ENCODE measurements at regions not wholly inside any gene's neighbourhood (a gene's known extent, or its start where the extent isn't known, plus 50 kb on each side); places are given as distances from the start of the nearest gene placed in this dataset.
"Not testable (repeated sequence)": the region's sequence is repeated elsewhere in the genome, so short reads cannot be mapped to it uniquely, and the experiment has no call there.

DNA sequence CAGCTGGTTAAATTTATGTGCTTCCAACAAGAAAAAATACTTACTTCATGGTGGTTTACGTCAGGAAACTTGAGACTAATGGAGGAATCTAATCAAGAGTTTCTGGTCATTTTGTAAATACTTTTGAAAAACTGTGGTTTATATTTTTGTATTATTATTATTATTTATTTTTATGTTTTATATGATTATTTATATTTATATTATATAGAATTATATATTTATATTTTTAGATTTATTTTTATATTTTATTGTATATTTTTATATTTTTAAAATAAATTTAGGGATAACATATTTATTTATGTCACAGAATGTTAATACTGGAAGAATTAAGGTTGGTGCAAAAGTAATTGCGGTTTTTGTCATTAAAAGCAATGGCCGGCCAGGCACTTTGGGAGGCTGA is 474.5 kb upstream of the DDX18 start:
- intact Hi-C loops (cut with DNase I): no loop called here
- no peak for DNase-seq

DNA sequence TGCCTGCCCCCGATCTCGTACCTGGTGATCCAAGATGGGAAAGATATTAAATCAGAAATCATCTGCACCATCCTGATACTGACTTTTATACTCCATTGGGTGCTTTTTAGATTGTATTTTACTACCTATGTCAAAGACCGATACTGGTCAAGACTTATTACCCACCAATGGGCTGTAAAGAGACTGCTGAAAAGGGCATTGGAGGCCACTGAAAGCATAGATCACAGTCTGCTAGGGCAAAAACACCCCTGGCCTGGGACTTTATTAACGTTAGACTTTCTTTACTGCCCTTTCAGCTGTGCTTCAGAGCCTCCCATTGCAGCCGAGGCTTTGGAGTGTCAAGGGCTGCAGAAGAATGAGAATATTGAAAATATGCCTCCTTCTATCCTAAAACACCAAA is 472.8 kb upstream of the DDX18 start:
- DNase-seq: no peak
- intact Hi-C loops (cut with DNase I): no loop called here

DNA sequence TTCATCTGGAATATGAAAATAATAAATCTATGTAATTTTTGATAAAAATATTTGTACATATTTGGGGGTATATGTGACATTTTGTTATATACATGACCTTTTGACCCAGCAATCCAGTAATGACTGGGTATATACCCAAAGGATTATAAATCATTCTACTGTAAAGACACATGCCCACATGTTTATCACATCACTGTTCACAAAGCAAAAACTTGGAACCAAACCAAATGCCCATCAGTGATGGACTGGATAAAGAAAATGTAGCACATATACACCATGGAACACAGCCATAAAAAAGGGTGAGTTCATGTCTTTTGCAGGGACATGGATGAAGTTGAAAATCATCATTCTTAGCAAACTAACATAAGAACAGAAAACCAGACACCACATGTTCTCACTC is 472.1 kb upstream of the DDX18 start:
- intact Hi-C loops (cut with DNase I): no loop called here
- DNase-seq: no peak

DNA sequence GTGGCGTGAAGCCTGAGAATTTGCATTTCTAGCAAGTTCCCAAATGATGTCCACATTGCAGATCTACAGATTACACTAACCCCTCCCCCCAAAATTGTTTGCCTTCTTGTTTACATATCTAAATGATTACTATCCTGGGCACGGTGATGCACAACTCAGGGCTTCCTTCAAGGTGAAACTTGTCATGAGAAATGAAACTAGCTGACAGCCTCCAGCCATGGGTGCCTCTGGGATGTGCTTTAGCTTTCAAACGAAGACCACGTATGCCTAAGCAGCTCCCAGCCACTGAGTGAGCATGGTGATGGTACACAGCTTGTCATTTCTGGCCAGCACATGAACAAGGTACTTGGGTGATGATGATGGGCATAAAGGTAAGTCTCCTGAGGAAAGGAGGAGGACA is 464.8 kb upstream of the DDX18 start:
- no peak for DNase-seq
- intact Hi-C loops (cut with DNase I): no loop called here

DNA sequence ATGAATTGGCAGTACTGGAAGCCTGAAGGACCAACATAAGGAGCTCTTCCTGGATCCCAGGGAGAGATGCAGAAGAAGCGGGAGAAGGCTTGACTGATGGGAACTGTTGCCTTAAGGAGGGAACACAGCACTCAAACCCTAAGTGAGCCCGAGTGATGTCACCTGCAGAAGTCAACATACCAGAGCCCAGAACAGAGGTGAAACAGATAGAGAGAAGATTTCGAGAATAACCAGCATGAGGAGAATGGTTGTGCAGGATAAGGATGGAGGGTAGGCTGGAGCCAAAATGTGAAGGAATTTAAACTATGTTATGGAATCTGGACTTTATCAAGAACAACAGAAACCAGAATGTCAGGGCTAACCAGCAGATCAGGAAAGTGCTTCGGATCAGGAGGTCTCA is 463.1 kb upstream of the DDX18 start:
- DNase-seq: no peak
- intact Hi-C loops (cut with DNase I): no loop called here

DNA sequence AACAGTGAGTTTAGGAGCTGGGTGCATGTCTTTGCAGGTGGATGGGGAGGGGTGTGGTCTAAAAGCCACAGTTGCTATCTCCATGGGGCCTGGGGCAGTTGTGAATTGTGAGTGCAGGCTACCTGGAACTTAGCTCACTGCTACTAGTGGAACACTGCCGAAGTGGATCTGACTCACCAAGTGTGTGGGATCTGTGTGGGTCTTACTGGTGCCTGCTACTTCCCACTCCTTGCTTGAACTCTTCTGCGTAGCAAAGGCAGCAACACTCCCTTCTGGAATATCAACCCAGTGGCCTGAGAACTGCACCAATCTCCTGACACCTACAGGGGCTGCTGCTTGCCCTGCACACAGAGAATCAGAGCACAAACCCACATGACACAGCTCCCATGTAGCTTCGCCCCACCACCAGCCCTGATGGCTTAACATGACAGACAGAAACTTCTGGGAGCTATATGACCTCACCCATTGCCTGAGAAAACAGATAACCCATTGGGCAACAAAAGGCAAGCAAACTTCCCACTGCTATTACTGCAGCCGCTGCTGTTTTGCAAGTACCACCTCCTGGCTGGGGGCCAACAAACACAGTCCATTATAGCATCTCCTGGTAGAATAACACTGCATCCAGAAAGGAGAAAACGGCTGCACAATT is 455.1 kb upstream of the DDX18 start:
- intact Hi-C loops (cut with DNase I): no loop called here
- no peak for DNase-seq

DNA sequence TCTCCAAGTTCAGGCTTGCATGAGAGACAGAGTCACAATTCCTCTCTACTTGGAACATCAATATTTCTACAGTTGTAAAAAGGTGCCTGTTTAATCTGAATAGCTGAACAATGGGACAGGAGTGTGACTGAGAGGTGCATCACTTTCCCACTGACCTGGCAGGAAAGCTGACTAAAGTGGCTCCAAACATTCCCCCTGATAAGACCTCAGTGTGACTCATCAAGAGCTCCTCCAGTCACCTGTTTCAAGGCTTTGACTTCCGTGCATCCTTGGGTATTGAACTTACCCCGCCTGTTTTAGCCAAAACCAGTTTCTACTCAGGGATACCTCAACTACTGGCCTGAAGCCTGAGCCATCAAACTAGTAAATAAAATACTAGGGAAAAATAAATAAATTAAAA is 453.9 kb upstream of the DDX18 start:
- no peak for DNase-seq
- intact Hi-C loops (cut with DNase I): no loop called here

DNA sequence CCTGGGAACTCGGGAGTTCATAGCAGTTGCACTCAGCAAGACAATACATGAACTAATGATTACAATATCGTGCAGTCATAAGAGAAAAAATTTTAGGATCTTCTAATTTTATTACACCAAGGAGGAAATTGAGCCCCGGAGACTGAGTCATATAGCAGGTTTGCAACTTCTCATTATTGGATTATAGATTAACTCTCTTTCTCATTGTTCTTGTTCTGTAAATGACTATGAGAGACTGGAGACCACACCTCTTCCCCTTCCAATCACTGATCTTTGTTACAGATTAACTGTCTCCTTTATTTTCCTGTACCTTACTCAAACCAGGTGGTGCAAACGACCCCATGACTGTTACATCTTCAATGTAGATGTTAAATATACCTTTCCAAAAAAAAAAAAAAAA is 435.8 kb upstream of the DDX18 start:
- DNase-seq: no peak
- intact Hi-C loops (cut with DNase I): no loop called here

DNA sequence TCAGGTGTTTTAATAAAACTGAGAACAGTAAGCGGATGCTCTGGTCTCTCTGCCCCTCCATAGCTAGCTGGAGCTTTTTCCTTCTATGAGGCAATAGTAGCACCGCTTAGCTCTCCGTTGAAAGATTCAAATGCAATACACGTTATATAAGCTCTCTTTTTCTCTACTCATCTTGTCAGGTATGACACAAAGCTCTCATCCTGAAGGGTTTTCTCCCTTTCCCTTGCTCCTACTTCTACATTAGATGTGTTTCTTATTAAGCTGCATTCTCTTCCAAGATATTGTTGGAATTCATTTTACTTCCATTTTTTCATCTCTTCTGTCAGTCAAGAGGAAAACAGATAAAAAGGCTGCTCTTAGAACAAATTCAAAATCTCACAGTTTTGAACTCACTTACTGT is 434.6 kb upstream of the DDX18 start:
- DNase-seq: no peak
- intact Hi-C loops (cut with DNase I): no loop called here

DNA sequence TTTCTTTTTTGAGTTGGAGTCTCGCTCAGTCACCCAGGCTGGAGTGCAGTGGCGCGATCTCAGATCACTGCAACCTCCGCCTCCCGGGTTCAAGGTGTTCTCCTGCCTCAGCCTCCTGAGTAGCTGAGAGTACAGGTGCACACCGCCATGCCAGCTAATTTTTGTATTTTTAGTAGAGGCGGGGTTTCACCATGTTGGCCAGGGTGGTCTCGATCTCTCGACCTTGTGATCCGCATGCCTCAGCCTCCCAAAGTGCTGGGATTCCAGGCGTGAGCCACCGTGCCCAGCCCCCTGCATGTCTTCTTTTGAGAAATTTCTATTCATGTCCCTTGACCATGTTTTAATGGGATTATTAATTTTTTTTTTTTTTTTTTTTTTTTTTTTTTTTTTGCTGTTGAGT is 430.5 kb upstream of the DDX18 start:
- intact Hi-C loops (cut with DNase I): not testable (repeated sequence)
- peak in 1 of 10 donors; percentile 36 for DNase-seq

DNA sequence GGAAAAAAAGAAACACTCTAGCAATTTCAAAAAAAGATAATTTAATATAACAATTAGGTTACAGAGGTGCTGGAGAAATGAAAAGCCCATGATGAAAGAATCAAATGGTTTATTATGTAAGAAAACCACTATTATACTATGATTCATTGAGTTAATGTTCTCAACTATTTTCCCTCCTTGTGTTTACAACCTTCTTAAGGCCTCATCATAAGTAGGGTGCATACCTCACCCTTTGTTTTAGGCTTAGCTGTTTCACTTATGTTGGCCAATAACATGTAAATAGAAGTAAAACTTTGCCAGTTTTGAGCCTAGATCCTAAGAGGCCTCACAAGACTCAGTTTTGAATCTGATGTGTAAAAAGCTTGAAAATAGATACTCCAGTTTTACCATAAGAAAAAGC is 418.3 kb upstream of the DDX18 start:
- intact Hi-C loops (cut with DNase I): no loop called here
- no peak for DNase-seq

DNA sequence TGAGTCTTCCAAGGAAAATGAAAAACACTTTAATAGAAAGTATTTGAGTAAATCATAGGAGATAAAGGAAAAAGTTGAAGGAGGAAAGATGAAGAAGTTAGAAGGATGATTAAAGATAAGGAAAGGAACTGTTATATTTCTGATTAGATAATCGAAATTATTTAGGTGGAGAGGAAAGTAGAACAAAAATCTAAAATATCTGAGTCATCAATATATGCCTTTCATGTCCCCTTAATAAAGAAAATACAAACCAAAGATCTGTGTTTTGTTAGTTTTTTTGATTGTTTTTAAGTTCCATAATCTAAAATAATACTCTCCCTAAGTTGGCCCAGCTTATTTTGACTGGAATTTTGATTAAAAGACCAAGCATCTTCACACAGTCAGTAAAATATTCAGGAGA is 412.9 kb upstream of the DDX18 start:
- intact Hi-C loops (cut with DNase I): no loop called here
- no peak for DNase-seq

DNA sequence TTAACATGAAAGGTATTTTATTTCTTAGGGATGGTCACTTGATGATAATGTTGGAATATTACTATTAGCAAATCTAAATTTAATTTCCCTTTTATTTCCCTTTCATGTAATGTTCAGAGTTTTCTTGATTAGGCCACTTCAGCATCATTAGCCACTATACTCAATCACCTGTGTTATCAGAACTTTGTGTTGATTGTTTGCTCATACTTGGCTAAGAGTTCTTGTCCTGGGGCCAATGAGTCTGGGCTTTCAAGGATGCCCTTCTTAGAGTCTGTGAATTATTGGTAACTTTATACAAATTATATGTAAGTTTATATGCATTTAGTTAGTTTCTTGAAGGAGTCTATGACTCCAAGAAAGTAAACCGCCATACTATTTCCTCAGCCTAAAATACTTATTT is 408.0 kb upstream of the DDX18 start:
- no peak for DNase-seq
- intact Hi-C loops (cut with DNase I): no loop called here

DNA sequence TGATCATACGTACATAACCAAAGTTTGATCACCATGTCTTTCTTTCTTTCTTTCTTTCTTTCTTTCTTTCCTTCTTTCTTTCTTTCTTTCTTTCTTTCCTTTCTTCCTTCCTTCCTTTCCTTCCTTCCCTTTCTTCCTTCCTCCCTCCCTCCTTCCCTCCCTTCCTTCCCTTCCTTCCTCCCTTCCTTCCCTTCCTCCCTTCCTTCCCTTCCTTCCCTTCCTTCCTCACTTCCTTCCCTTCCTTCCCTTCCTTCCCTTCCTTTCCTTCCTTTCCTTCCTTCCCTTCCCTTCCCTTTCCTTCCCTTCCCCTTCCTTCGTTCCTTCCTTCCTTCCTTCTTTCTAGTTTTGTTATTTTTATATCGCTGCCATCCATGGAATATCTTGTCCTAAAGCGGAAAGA is 406.7 kb upstream of the DDX18 start:
- DNase-seq: no peak
- intact Hi-C loops (cut with DNase I): no loop called here

DNA sequence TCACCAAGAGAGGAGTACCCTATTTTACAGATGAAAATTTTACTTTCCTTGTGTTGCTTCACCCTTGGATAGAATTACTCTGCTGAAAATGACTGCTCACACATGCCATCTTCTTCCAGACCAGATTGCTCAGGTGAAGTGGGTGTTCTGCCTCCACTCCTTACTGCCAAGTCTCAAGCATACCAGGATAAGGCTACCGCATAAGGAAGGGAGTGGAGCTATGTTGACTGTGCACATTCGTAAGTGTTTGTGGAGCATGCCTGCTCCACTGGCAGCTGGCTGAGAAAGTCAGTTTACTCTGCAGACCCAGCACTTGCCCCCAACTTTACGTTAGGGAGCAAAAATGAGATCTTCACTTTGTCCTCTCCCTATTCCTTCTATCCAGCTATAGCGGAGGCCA is 405.0 kb upstream of the DDX18 start:
- intact Hi-C loops (cut with DNase I): no loop called here
- no peak for DNase-seq

DNA sequence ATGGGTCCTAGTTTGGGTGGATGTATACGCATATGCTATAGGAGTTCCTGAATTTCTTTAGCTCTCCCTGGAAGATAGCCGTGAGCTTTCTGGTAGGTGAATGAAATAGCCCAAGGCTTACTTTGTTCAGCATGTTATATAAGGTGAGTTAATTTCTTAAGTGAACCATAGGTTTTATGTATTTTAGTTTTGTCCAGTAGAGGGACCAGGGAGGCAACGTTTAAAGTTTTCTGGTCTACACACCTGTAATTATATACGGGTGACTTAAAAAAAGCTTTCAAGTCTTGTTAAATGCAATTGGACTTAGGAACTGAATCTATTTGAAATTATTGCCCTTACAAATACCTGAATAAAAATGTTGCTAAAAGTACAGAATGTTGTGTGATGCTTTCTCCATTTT is 402.5 kb upstream of the DDX18 start:
- intact Hi-C loops (cut with DNase I): no loop called here
- DNase-seq: no peak

DNA sequence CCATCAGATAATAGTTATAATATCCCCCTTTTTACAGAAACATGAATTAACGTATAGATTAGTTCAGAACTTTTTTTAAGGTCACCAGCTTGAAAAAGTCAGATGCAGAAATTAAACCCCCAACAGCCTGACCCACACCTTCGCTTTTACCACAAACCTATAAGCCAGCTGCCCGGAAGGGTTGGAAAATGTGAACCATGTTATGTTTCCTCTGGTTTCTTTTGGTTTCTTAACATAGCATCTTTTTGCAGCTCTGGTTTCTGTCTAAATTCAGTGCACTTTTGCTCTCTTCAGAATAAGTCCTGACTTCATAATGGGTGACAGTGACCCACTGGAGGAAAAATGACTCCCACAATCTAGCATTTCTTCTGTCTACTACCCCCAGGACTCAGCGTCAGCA is 381.7 kb upstream of the DDX18 start:
- DNase-seq: no peak
- intact Hi-C loops (cut with DNase I): no loop called here

DNA sequence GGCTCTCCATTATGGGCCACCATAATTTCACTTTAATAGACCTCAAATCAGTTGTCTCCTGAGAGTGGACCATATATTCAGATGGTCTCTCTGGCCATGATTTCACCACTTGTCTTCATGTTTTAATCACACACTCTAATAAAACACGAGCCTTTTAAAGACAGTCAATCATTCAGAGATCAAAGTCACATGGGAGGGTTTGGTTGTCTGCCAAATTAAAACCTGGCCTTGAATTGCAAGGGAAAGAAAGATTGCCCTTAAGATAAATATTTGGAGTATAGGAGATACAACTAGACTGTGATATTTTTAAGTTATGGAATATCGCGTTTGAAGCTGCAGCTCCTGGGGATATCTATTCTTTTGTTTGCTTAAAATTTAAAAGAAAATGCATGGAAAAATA is 377.8 kb upstream of the DDX18 start:
- no peak for DNase-seq
- intact Hi-C loops (cut with DNase I): no loop called here

DNA sequence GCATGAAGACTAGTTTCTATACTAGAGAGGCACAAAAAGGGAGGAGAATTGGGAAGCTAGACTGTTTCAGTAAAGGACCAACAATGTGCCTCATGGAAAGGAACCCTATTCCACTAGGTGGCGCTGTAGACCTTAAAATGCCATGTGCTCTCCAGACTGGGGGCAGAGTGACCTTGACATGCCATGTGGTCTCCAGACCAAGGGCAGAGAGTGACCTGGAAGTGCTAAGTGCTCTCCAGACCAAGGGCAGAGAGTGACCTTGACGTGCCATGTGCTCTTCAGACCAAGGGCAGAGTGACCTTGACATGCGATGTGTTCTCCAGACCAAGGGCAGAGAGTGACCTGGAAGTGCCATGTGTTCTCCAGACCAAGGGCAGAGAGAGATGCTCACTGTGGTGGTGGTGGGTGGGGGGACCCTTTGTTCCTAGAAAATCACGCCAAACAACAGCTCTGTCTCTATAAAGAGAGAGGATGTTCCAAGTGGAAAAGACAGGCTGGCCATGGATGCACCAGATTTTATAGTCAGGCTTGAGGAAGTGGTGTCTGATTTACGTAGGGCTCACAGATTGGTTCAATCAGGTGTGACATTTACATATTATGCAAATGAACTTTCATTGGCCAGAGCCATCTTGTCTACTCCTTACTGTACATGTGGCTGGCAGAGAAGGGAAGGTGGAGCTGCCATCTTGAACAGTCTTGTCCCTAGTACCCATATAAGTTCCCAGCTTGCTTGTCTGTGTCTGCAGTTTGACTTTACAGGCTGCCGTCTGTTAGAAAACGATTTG is 344.0 kb upstream of the DDX18 start:
- DNase-seq: peak in 3 of 10 donors; percentile 8 to 25 (median 14)
- intact Hi-C loops (cut with DNase I): loop anchor here (5.0 kb wide), 1 partner anchor 302 kb away; no protein-coding TSS in a partner anchor

DNA sequence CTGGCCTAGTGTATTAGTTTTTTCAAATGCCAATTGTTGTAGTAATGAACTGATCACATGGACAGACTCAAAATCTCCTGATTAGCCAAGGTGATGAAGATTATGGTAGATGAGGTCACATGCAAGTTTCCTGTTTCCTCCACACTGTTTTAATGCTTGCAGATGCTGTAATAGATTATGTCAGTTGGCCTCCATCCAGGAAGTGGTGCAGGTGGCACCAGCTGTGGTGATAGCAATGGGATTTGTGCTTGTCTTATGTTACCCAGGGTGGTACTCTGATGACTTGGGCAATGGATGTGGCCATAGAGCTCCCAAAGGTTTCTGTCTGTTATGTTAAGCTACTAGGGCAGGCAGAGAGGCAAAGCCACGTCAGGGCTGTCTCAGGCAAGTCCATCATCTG is 332.9 kb upstream of the DDX18 start:
- DNase-seq: no peak
- intact Hi-C loops (cut with DNase I): no loop called here

DNA sequence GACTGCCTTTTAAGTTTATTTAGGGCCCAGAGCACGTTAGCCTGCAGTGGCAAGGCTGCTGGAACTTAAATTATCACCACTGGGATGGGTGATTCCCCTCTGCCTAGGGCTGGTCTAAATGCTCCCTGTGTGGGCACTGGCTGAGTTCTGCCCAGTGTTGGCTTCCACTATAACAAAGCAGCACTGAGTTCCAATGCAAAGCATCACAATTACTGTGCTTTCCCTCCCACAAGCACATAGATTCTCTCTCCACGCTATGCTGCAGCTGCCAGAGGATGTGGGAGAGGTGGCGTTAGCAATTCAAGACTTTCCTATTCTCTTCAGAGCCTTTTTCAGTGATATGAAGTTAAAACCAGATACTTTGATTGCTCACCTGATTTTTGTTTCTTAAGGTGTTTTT is 328.9 kb upstream of the DDX18 start:
- DNase-seq: peak in 5 of 10 donors; percentile 13 to 85 (median 66)
- intact Hi-C loops (cut with DNase I): no loop called here

DNA sequence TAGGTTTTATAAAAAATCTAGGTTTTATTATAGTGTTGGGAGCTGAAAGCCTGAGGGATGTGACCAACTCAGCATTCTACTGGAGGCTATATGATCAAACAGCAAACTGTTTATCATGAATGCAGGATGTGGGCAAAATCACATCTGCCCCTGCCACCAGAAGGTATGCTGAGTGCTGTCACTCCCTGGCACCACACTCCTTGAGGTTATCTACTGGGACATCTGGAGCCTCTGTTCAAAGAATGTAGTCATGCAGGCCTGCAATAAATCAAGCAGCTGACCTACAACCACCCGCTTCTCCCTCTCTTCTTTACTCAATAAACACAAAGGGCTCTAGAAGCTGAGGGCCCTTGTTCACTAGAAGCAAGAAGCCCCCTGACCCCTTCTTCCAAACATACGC is 328.4 kb upstream of the DDX18 start:
- intact Hi-C loops (cut with DNase I): no loop called here
- no peak for DNase-seq
